ENCODE measurements at regions not wholly inside any gene's neighbourhood (a gene's known extent, or its start where the extent isn't known, plus 50 kb on each side); places are given as distances from the start of the nearest gene placed in this dataset.

DNA sequence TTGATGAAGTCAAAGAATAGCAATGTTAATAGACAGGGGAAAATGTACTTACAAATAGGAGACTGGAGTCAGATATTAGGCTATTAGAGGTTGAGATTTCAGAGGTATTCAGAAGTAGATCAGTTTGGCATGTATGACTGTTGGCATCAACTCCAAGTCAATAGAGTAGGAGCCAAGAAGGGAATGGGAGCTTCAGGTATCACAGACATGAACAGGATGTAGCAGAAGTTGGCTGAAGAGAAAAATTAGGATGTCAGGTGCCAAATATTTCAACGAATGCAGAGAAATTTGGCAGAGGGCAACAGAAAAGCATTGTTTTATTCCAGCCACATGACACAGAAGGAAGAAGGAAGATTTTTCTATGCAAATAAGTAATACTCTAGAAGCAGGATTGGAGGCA is 69.7 kb downstream of the GLYATL1 start:
- TF ChIP-seq, protein P1, sequence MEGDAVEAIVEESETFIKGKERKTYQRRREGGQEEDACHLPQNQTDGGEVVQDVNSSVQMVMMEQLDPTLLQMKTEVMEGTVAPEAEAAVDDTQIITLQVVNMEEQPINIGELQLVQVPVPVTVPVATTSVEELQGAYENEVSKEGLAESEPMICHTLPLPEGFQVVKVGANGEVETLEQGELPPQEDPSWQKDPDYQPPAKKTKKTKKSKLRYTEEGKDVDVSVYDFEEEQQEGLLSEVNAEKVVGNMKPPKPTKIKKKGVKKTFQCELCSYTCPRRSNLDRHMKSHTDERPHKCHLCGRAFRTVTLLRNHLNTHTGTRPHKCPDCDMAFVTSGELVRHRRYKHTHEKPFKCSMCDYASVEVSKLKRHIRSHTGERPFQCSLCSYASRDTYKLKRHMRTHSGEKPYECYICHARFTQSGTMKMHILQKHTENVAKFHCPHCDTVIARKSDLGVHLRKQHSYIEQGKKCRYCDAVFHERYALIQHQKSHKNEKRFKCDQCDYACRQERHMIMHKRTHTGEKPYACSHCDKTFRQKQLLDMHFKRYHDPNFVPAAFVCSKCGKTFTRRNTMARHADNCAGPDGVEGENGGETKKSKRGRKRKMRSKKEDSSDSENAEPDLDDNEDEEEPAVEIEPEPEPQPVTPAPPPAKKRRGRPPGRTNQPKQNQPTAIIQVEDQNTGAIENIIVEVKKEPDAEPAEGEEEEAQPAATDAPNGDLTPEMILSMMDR (IDR thresholded peaks at IDR 0.05; ENCODE audit: low read depth, low read length, poor library complexity, severe bottlenecking), result no peak
- TF ChIP-seq EZH2phosphoT487 (IDR thresholded peaks at IDR 0.05; ENCODE audit: borderline replicate concordance, low read length), result no peak
- Histone ChIP-seq H3K36me3 (ENCODE audit: control insufficient read depth, low read length) (no peaks in the 10 kb centered on the region), H3K9me2 (replicated peaks; ENCODE audit: control insufficient read depth, low read length) (no peaks in the 10 kb centered on the region), H3K4me3 (ENCODE audit: low read length) (no peak overlapping the region), H3K4me1 (ENCODE audit: control insufficient read depth, low read length) (peaks cover 51% of the 10 kb centered on the region), H3K27me3 (ENCODE audit: control insufficient read depth, low read length) (no peaks in the 10 kb centered on the region), H3F3A (ENCODE audit: control insufficient read depth, insufficient read depth) (no peaks in the 10 kb centered on the region), H3K9me3 (ENCODE audit: control insufficient read depth, insufficient read depth, low read length) (no peaks in the 10 kb centered on the region), H3K4me2 (ENCODE audit: low read length) (0 out of 2 replicates have a peak overlapping the region, but pooled peaks have one; percentile 37), H4K20me1 (ENCODE audit: control insufficient read depth, insufficient read depth, low read depth, low read length) (no peaks in the 10 kb centered on the region), H3K27ac (ENCODE audit: low read depth, low read length) (no peak overlapping the region), H3K79me2 (ENCODE audit: control insufficient read depth, low read length) (no peaks in the 10 kb centered on the region)

DNA sequence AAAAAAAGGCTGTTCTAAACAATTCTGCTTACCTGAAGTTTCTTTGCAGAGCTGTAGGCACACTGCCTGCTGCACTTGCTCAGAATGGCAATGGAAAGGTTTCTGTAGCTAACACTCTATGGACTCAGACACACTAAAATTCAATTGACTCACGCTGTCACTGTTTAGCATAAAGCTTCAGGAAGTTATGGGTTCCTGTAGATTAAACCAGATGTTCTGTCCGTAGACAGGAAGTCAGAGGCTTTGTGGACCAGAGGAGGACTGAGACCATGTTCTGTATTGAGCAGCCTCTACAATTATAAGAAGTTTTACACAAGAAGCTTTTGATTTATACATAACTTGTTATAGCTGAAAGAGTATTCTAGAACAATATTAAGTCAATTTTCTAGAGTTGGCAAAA is 70.4 kb downstream of the GLYATL1 start:
- Histone ChIP-seq H3K9me2 (replicated peaks; ENCODE audit: control insufficient read depth, low read length) (no peaks in the 10 kb centered on the region), H3K4me2 (ENCODE audit: low read length) (peak overlapping the region; percentile 37), H3K36me3 (ENCODE audit: control insufficient read depth, low read length) (no peaks in the 10 kb centered on the region), H3K27me3 (ENCODE audit: control insufficient read depth, low read length) (no peaks in the 10 kb centered on the region), H3K79me2 (ENCODE audit: control insufficient read depth, low read length) (no peaks in the 10 kb centered on the region), H3F3A (ENCODE audit: control insufficient read depth, insufficient read depth) (no peaks in the 10 kb centered on the region), H3K4me3 (ENCODE audit: low read length) (peak overlapping the region; percentile 25), H3K4me1 (ENCODE audit: control insufficient read depth, low read length) (peaks cover 51% of the 10 kb centered on the region), H4K20me1 (ENCODE audit: control insufficient read depth, insufficient read depth, low read depth, low read length) (no peaks in the 10 kb centered on the region), H3K27ac (ENCODE audit: low read depth, low read length) (peak overlapping the region; percentile 22), H3K9me3 (ENCODE audit: control insufficient read depth, insufficient read depth, low read length) (no peaks in the 10 kb centered on the region)
- TF ChIP-seq, protein P1 (IDR thresholded peaks at IDR 0.05; ENCODE audit: low read depth, low read length, poor library complexity, severe bottlenecking), result no peak
- no peak for TF ChIP-seq EZH2phosphoT487 (IDR thresholded peaks at IDR 0.05; ENCODE audit: borderline replicate concordance, low read length)

DNA sequence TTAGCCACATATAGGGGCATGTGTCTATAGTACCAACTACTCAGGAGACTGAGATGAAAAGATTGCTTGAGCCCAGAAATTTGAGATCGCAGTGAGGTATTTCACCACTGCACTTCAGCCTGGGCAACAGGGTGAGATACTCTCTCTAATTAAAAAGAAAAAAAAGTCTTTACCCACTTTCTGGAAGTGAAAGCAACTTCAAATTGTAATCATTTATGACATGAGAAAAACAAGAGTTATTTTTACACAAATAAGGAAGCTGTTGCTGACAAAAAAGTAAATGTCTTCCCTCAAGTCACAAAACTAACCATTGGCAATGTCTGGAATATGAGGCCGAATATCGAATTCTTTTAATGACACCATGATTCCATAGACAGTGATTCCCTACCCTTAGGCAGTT is 71.4 kb downstream of the GLYATL1 start:
- no peaks in the 10 kb centered on the region for H3K27me3 ChIP-seq (ENCODE audit: control insufficient read depth, low read length)
- TF ChIP-seq, protein P1 (IDR thresholded peaks at IDR 0.05; ENCODE audit: low read depth, low read length, poor library complexity, severe bottlenecking), result no peak
- TF ChIP-seq EZH2phosphoT487 (IDR thresholded peaks at IDR 0.05; ENCODE audit: borderline replicate concordance, low read length), result no peak
- H3K79me2 ChIP-seq (ENCODE audit: control insufficient read depth, low read length), result no peaks in the 10 kb centered on the region
- peaks cover 51% of the 10 kb centered on the region for H3K4me1 ChIP-seq (ENCODE audit: control insufficient read depth, low read length)
- H3K9me2 ChIP-seq (replicated peaks; ENCODE audit: control insufficient read depth, low read length), result no peaks in the 10 kb centered on the region
- H3K36me3 ChIP-seq (ENCODE audit: control insufficient read depth, low read length), result no peaks in the 10 kb centered on the region
- H3K4me3 ChIP-seq (ENCODE audit: low read length), result no peak overlapping the region
- H3K9me3 ChIP-seq (ENCODE audit: control insufficient read depth, insufficient read depth, low read length), result no peaks in the 10 kb centered on the region
- no peaks in the 10 kb centered on the region for H4K20me1 ChIP-seq (ENCODE audit: control insufficient read depth, insufficient read depth, low read depth, low read length)
- H3K4me2 ChIP-seq (ENCODE audit: low read length), result peak overlapping the region; percentile 37
- no peaks in the 10 kb centered on the region for H3F3A ChIP-seq (ENCODE audit: control insufficient read depth, insufficient read depth)
- H3K27ac ChIP-seq (ENCODE audit: low read depth, low read length), result peak overlapping the region; percentile 22; the same call in 1 of the 2 replicates

Measured in DOHH2 (cell line).